Colonic mucosa (tissue), 4 donors: ENCODE measurements at regions not wholly inside any gene's neighbourhood (a gene's known extent, or its start where the extent isn't known, plus 50 kb on each side); places are given as distances from the start of the nearest gene placed in this dataset.
"Not testable (repeated sequence)": the region's sequence is repeated elsewhere in the genome, so short reads cannot be mapped to it uniquely, and the experiment has no call there.

ENCODE experiments used
- DNase-seq: peaks from one replicate; pipeline ENCODE4 v3.0.0-alpha.2; 2020
- H3K27ac ChIP-seq: fragments of 200-600 bp; one replicate; pipeline ENCODE4 v1.8.0; 2021
- H3K27me3 ChIP-seq: fragments of 200-600 bp; one replicate; pipeline ENCODE4 v1.8.0; 2021
- H3K36me3 ChIP-seq: fragments of 200-600 bp; one replicate; pipeline ENCODE4 v1.8.0; 2021
- H3K4me1 ChIP-seq: fragments of 200-600 bp; one replicate; pipeline ENCODE4 v1.8.0; 2021; ENCODE audit warnings: mild to moderate bottlenecking
- H3K4me3 ChIP-seq: fragments of 200-600 bp; one replicate; pipeline ENCODE4 v1.8.0; 2021
- H3K9ac ChIP-seq, 2 donors: one replicate each; pipeline ENCODE4 v1.7.0; 2013; ENCODE audit warnings: control low read depth in 2 of 2, low read depth in 2 of 2, low read length in 2 of 2
- H3K9me3 ChIP-seq: fragments of 200-600 bp; one replicate; pipeline ENCODE4 v1.8.0; 2021
- intact Hi-C: fragments of 100-400 bp; cut with DNase I; formaldehyde crosslinking; loops from one replicate; pipeline ENCODE4 v1.14.1; 2022
- donor health status: healthy.
- donor health status: DM: no; HTN: no; CAD: no.
- donor health status: DM: no; HTN: no; CAD: no.

DNA sequence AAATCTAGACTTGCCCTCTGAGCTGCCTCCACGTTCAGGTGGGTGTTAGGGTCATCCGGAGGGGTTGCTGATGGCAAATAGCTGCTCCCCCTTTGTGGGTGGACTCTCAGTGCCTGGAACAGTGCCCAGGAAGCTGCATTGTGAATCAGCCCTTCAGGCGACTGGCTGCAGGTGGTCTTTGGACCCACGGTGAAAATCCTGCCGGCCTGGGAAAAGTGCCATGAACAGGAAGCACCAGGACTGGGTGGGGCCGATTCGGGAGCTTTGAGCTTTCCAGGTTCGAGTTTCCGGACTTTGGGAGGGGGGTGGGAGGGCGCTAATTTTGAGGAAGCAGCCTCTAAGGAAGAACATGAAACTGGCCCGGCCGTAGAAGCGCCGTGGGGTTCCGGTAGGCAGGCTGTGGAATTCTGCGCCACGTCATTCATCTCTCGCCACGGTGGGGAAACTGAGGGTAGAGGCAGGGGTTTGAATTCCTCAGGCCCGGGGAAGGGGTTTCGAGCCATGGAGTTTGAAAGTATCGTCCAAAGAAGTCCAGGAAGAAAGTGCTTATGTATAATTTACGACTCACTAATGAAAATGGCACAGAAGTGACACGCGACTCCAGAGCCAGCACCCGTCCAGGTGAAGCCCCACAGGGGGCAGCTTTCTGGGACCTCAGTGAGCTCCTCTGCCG, 199.4 kb downstream of the BANP start:
- H3K27ac ChIP-seq, H3K4me3 ChIP-seq, H3K36me3 ChIP-seq, H3K9me3 ChIP-seq, H3K4me1 ChIP-seq, H3K27me3 ChIP-seq, intact Hi-C loops, H3K9ac ChIP-seq: not testable (repeated sequence)
- DNase-seq = peak; percentile 60

DNA sequence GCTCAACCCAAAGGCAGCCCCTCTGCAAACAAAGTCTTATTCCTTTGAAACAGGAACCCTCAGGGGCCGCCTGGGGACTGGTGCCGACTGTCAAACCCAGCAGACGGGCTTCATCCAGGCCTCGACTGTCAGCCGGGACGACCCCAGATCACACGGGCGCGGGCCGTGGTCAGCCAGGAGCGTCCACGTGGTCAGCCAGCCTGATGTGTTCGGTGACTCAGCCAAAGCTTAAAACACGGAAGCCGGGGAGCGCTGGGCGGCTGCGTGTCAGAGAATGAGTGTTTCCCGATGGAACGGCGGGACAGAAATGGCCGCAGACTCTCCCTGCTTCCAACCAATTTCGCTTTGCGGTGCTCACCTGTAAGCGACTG, 199.9 kb downstream of the BANP start:
- H3K9me3 ChIP-seq, intact Hi-C loops, H3K36me3 ChIP-seq, H3K4me1 ChIP-seq, H3K9ac ChIP-seq, H3K27ac ChIP-seq, H3K27me3 ChIP-seq, H3K4me3 ChIP-seq: not testable (repeated sequence)
- DNase-seq = peak; percentile 29

DNA sequence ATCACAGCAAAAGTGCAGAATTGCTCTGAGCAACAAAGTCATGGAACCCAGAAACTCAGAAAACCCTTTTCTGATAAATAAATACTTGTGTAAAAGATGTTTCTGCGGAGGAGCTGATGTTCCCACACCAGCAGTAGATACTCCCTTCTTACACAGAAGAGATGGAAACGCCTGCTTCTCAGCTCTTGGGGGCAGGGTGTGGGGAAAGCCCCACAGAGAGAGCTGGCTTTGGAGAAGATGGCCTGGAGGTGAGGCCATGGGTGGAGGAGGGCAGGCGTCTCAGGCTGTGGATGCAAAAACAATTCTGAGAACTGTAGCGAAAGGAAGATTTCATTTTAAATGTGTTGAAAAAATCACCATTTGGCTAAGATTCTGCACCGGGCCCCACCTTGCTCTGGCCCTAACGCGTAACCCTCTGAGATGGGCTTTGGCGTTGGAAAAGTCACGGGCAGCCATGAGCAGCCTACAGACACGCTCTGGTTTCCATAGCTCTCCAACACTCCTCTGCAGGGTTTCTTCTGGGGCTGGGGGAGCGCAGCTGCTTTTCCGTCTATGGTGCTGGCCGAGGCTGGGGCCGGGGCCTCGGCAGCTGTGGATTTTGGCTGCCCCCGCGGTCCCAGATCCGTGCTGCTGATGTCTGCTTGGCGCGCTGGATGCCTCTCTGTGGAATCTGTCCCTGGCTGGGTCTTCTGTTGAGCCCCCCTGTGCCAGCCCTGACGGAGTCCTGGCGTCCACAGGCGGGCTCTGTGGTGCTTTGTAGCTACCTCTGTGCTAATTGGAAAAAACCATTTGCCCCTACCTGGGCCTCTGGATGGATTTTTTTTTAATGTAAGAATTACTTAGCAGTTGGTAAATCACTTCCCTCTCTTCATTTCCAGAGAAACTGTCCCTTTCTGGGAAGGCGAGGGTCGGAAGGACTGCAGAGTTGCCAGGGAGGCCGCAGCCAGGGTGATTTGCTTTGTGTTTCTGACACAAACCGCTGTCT, 200.9 kb downstream of the BANP start:
- intact Hi-C loops, H3K27me3 ChIP-seq, H3K9me3 ChIP-seq, H3K4me1 ChIP-seq, H3K9ac ChIP-seq, H3K4me3 ChIP-seq, H3K36me3 ChIP-seq, DNase-seq, H3K27ac ChIP-seq: not testable (repeated sequence)

DNA sequence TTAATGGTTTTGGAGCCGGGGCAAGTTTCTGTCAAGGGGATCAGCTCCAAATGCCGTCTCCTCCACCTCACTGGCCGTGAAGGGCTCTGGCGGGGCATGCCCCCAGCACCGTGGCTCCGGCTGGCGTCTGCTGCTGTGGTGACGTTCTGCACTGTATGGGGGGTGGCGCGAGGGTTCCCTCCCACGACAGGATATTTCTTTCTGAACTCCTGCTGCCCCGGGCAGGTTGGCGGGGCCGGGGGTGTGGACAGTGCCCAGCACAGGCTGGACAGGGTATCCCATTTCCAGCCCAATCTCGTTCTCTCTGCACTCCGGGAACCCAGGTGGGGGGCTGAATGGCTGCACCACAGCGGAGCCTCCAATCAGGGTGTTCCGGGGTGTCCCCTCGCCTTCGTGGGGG, 201.6 kb downstream of the BANP start:
- DNase-seq, H3K9ac ChIP-seq, H3K9me3 ChIP-seq, H3K4me1 ChIP-seq, H3K36me3 ChIP-seq, H3K27ac ChIP-seq, H3K4me3 ChIP-seq, intact Hi-C loops, H3K27me3 ChIP-seq: not testable (repeated sequence)

DNA sequence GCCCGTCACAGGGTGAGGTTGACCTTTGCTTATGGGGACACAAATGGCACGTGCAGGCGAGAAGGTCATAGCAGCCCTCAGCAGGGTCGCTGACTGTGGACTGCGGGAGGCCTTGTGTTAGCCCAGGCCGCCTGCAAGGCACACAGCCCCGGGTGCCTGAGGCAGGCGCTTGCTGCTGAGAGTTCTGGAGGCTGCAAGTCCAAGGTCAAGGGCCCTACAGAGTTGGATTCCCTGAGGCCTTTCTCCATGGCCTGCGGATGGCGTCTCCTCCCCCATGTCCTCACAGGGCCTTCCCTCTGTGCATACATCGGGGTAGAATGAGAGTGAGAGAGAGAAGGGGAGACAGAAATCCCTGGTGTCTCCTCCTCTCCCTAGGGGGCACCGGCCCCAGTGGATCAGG, 202.3 kb downstream of the BANP start:
- H3K9ac ChIP-seq, H3K4me1 ChIP-seq, H3K36me3 ChIP-seq, DNase-seq, H3K27ac ChIP-seq, H3K9me3 ChIP-seq, intact Hi-C loops, H3K27me3 ChIP-seq, H3K4me3 ChIP-seq: not testable (repeated sequence)

DNA sequence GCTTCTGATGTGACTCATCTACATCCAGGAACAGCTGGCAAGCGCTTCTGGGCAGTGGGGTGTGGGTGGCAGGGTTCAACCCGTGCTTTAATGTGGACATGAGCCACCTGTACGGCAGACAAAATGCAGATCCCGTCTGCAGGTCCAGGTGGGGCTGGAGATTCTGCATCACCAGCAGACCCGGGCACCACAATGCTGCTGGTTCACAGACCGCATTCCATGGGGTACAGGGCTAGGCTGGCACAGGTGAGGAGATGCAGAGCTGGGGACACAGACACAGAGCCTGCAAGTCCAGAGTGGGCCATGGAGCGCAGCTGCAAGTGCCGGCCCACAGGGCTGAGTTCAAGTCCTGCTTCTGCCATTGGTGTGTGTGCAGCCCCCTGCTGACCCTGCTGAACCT, 203.7 kb downstream of the BANP start:
- H3K4me1 ChIP-seq, H3K27ac ChIP-seq, H3K9ac ChIP-seq, H3K36me3 ChIP-seq, DNase-seq, H3K4me3 ChIP-seq, H3K9me3 ChIP-seq, intact Hi-C loops, H3K27me3 ChIP-seq: not testable (repeated sequence)

DNA sequence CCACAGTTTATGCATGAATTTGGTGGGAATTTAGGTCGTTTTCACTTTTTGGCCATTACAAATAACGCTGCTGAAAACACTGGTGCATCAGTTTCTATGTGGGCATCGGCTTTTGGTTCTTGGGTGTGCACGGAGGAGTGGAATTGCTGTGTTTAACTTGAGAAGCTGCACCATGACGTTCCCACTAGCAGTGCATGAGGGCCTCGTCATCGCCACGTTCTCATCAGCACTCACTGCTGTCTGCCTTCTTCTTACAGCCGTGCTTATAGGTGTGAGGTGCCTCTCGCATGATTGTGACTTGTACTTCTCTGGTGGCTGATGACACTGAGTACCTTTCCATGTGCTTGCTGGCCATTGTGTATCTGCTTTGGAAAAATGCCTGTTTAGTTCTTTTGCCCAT, 204.4 kb downstream of the BANP start:
- DNase-seq, H3K36me3 ChIP-seq, H3K4me3 ChIP-seq, H3K27ac ChIP-seq, H3K9ac ChIP-seq, H3K4me1 ChIP-seq, H3K9me3 ChIP-seq, intact Hi-C loops, H3K27me3 ChIP-seq: not testable (repeated sequence)

DNA sequence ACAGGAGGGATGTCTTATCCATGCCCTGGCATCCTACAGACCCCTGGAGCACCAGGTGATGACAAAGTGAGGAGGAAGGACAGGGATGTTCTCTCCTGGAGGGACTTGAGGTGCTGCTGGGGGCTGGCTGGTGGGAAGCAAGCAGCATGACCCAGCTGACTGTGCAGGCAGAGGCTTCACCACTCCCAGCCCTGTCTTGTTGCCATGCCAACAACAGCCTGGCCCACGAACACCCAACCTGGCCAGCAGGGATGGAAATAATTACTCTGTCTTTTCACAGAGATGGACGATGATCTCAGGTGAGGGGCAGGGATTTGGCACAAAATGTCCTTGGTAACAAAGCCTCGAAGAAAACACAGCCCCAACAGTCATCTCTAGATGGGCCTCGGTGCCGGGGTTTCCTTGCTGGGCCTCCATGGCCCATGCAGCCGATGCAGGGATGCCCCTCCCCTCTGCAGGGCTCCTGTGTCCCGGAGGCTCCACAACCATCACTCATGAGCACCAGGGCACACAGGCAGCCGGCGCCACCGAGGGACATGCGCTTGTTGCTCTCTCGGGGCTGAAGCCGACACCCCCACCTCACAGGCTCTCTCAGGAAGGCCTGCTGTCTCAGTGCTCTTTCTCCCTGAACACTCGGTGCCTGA, 205.5 kb downstream of the BANP start:
- DNase-seq, H3K27me3 ChIP-seq, H3K9ac ChIP-seq, H3K4me3 ChIP-seq, H3K27ac ChIP-seq, H3K36me3 ChIP-seq, H3K4me1 ChIP-seq, intact Hi-C loops, H3K9me3 ChIP-seq: not testable (repeated sequence)

DNA sequence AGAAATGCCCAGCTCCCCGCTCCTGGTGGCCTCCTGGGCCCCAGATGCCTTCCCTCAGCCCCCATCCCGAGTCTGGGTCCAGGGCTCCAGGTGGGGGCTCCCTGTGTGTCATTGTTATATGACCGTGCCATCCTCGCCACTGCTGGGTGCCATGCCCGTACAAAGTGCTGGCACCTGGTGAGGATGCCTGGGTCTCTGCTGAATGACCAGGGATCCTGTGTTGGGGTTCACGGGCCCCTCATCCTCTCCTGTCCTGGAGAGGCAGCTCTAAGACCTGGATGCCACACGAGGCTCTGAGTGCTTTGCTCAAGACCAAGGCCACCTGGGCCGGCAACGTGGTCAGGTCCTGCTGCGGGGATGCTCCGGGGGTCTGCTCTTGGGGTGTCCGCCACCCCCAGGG, 206.5 kb downstream of the BANP start:
- H3K4me1 ChIP-seq, H3K27ac ChIP-seq, H3K27me3 ChIP-seq, H3K4me3 ChIP-seq, intact Hi-C loops, H3K9ac ChIP-seq, H3K36me3 ChIP-seq, DNase-seq, H3K9me3 ChIP-seq: not testable (repeated sequence)

DNA sequence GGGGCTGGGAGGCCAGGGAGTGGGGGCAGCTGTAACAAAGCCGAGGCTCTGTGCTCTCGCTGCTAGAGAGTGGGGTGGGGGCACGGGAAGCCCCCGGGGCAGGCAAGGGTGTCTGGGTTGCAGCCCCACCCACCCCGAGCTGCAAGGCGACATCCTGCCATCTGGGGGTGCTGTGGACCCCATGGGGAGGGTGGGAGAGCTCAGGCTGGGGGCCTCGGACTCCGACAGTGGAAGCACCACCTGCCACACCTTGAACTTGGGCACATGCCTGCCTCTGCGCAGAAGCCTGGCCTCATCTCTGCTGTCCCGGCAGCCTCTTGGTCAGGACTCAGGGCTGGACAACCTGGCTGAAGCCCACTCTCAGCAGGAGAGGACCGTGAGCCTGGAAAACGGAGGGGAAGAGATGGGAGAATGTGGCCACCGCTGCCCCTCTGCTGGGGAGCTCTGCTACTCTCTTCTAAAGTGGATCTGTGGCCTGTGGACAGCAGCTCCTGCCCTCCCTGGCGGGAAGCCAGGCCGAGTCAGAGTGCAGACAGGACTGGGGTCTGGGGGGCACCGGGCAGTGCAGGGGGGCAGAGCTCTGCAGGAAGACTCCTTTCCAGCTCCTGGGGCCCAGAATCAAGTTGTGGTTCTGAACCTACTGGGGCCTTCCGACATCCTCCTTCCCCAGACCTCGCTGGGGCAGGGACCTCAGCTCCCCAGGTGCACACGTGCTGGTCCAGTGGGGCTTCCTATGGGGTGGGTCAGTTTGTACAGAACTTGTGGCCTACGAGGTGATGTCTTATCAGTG, 207.2 kb downstream of the BANP start:
- H3K9me3 ChIP-seq, DNase-seq, H3K27me3 ChIP-seq, H3K36me3 ChIP-seq, intact Hi-C loops, H3K4me1 ChIP-seq, H3K4me3 ChIP-seq, H3K9ac ChIP-seq, H3K27ac ChIP-seq: not testable (repeated sequence)

DNA sequence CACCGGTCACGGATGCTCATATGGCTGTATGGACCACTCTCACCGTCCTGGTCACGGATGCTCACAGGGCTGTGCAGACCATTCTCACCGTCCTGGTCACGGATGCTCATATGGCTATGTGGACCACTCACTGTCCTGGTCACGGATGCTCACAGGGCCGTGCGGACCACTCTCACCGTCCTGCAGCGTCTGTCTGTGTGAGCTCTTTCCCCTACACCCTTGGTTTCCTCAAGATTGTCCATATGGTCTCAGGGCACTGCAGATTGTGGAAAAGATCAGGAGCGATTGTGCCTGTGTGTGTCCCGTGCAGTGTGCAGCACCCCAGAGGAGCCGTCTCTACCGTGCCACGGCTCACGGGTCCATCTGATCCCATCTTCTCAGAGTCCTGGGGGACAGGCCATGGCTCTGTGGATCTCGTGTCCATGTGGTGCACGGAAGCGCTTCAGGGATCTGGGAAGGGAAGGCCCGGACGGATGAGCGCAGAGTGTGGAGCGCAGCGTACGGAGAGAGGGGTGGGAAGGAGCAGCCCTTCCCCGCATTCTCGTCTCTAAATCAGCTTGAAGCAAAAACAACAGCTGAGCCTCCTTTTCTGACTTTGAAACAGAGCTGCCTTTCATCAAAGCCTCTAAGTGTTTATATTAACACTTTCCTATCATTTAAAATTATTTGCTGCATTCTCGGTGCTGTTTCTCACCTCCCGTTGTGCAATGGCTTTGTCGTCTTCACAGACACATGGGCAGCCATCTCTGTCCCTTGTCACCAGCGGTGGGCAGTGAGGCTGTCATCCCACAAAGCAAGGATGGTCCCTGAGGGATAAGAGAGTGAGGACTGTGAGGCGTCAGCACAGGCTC, 208.0 kb downstream of the BANP start:
- H3K9ac ChIP-seq, intact Hi-C loops, H3K9me3 ChIP-seq, H3K27me3 ChIP-seq, H3K27ac ChIP-seq, DNase-seq, H3K4me3 ChIP-seq, H3K4me1 ChIP-seq, H3K36me3 ChIP-seq: not testable (repeated sequence)

DNA sequence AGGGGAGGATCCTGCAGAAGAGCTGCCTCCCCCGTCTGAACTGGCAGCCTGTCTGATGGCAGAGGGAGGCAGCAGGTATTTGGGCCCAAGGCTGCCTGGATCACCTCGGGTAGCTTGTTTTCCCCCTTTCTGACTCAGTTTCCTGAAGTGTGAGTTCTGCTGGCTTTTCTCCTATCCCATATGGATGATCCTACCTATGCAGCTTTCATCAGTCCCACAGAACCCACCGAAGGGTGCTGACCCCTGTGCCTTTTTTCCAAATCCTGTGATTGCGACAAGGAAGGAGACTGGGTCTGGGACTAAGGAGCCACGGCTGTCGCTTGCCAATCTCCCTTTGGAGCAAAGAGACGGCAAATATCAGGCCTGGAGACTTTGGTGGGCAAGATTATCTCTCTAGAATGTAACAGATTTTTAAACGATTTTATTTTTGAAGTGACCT, 208.7 kb downstream of the BANP start:
- H3K27ac ChIP-seq, H3K9me3 ChIP-seq, intact Hi-C loops, H3K27me3 ChIP-seq, H3K9ac ChIP-seq, DNase-seq, H3K36me3 ChIP-seq, H3K4me1 ChIP-seq, H3K4me3 ChIP-seq: not testable (repeated sequence)
